Epithelial cell of proximal tubule (primary cell): ENCODE measurements at regions not wholly inside any gene's neighbourhood (a gene's known extent, or its start where the extent isn't known, plus 50 kb on each side); places are given as distances from the start of the nearest gene placed in this dataset.
A peak's percentile ranks its signal among the peaks of the same experiment; 100 is the strongest.

Experiments
- DNase-seq: peaks from one replicate; pipeline ENCODE4 v3.0.0-alpha.2; 2011; ENCODE audit warnings: low read depth
- H3K4me3 ChIP-seq: 2 replicates; pipeline ENCODE4 v1.5.1; 2011; ENCODE audit warnings: low read depth, mild to moderate bottlenecking, low read length
- TF ChIP-seq, protein P1 (sequence below): conservative IDR thresholded peaks from 2 replicates; pipeline ENCODE4 v1.5.1; 2012; ENCODE audit warnings: low read depth, mild to moderate bottlenecking, low read length

DNA sequence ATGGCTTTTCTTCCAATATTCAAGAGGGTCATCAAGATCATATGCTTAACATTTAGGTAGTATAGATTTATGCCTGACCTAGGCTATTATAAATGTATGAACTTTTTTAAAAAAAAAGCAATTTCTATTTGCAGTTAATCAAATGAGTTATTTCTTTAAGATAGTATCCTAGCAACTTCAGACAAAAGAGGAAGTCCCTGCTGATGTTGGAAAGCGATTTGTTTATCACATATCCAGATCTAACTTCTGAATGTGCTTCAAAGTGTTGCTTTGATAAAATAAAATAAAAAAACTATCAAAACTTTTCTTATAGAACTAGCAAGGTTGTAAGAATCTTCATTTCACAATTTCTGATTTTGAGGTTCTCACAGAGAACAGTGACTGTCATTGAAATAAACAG is 401.9 kb upstream of the PHF14 start:
- DNase-seq: no peak

DNA sequence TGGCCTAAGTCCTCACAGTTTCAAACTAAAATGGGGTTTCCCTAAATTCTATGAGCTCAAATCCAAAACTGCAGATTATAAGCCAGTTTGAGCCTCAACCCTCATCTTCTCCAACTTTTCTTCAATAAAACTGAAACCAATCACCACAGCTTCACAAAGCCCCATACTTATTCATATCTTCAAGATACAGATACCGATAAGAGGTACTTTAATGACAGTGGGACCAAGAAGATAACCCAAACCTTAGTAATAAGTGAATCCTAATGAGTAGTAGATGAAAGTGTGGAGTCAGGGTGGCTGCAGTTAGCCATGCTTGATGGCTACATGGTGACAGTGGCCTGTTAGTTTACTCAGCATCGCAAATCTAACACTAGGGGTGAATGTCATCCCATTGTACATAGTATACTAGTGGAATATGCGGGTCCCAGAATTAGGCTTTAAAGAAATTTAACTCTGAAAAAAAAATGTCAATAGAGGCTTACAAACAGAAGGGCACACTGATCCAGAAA is 395.8 kb upstream of the PHF14 start:
- TF ChIP-seq, protein P1, sequence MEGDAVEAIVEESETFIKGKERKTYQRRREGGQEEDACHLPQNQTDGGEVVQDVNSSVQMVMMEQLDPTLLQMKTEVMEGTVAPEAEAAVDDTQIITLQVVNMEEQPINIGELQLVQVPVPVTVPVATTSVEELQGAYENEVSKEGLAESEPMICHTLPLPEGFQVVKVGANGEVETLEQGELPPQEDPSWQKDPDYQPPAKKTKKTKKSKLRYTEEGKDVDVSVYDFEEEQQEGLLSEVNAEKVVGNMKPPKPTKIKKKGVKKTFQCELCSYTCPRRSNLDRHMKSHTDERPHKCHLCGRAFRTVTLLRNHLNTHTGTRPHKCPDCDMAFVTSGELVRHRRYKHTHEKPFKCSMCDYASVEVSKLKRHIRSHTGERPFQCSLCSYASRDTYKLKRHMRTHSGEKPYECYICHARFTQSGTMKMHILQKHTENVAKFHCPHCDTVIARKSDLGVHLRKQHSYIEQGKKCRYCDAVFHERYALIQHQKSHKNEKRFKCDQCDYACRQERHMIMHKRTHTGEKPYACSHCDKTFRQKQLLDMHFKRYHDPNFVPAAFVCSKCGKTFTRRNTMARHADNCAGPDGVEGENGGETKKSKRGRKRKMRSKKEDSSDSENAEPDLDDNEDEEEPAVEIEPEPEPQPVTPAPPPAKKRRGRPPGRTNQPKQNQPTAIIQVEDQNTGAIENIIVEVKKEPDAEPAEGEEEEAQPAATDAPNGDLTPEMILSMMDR: no peak
- H3K4me3 ChIP-seq: no peak overlapping the region
- DNase-seq: no peak

More for the DNA sequence above, 401.9 kb upstream of the PHF14 start:
- TF ChIP-seq, protein P1: no peak
- H3K4me3 ChIP-seq: no peak overlapping the region

DNA sequence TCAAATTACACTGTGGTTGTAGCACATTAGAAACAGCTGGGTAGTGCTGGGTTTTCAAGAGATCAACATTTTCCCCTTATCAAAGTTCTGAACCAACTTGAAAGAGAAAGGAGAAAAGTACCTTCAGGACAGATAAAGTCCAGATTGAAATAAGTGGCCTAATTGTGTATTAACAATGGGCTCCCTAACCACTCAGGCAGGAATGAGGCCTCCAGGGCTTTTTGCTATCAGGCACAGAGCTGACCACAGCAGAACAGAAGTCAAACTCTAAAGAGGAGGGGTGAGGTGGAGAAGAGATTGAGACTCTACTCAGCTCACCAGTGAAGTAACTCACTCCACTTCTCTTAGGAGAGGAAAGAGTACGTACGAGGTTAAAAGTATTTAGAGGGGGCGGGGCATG is 394.1 kb upstream of the PHF14 start:
- H3K4me3 ChIP-seq: no peak overlapping the region
- TF ChIP-seq, protein P1: no peak

DNA sequence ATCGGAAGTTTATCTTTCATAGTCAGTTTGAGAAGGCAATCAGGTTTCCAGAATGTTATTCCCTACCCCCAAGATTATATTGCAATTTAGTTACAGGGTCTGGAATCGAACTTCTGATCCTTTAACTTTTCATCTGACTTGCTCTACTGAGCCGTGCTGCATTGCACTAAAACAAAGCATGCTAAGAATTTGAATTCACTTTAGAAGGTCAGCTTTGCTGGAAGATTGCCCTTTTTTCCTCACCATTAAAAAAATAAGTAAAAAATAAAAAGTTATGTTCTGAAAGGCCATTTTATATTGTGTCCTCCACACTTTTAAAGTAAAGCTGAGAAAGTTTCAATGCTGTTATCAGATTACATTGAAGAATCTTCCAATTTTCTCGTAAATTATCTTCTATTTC is 388.8 kb upstream of the PHF14 start:
- H3K4me3 ChIP-seq: no peak overlapping the region
- TF ChIP-seq, protein P1: no peak
- peak; percentile 7 for DNase-seq

More for the DNA sequence above, 394.1 kb upstream of the PHF14 start:
- no peak for DNase-seq

DNA sequence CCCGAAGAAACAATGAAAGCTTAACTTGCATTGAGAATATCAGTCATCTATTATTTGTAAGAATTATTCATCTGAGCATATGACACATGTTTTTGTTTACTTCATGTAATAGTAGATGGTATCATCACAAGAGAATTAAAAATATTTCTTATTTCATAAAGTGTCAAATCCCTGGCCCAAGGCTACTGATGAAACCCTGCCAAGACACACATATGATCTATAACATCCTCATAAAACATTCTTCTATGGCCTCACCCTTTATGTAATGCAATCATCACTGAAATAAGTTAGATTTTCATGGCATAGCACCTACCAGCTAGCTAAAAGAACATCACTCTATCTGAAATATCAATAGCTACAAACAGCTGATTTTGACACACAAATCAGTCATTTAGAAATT is 385.6 kb upstream of the PHF14 start:
- H3K4me3 ChIP-seq: no peak overlapping the region
- no peak for DNase-seq
- TF ChIP-seq, protein P1: no peak

DNA sequence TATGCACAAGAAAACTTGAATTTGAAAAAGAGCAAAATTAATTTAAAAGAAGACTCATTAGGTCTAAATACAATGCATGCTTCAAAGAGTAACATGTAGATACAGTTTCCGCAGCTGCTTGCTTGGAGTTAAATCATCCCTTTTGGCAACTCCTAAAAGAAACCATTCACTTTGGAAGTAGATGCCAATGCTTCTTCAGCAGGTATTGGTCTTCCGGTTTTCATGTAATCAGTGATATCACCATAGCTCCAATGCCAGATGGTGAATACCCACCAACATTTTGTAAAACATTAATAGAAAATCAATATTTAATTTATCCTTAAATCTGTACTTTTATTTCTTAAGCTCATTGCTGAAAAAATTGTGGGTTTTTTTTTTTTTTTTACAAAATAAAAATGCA is 381.1 kb upstream of the PHF14 start:
- TF ChIP-seq, protein P1: no peak
- no peak overlapping the region for H3K4me3 ChIP-seq
- DNase-seq: no peak

DNA sequence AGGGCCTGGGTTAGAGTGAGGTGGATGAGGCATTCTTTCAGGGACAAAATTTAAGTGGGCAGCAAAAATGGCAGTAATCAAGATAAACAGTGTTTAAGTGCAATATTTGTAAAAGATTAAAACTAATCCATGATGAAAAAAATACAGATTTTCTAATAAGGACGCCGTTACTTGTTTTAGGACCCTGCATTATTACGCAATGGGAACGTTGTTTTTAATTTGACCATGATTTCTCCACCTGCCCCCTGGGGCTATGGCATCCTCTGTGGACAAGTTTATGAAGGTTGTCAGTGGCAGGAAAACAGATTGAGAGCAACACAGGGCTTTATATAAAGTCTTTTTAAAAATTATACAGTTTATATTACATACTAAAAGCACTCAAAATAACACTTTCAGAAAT is 380.6 kb upstream of the PHF14 start:
- TF ChIP-seq, protein P1: no peak
- no peak for DNase-seq
- H3K4me3 ChIP-seq: no peak overlapping the region
